HG03442 (cell line): ENCODE measurements at regions not wholly inside any gene's neighbourhood (a gene's known extent, or its start where the extent isn't known, plus 50 kb on each side); places are given as distances from the start of the nearest gene placed in this dataset.

ENCODE experiments used
- ATAC-seq: cut with Tn5 transposase; IDR thresholded peaks from one replicate; pipeline ENCODE4 v1.9.1; 2021; ENCODE audit warnings: mild to moderate bottlenecking, moderate library complexity; ENCODE audit not compliant: unreplicated experiment

- ATAC-seq: no peak
Observed at GRCh38 chr5:34480810-34481528, 175.2 kb upstream of the RAI14 start.

GRCh38 chr5:34483442-34484033, 172.6 kb upstream of the RAI14 start:
- no peak for ATAC-seq

GRCh38 chr5:34484216-34484920, 171.8 kb upstream of the RAI14 start:
- ATAC-seq: no peak

- ATAC-seq: no peak
Observed at GRCh38 chr5:34485768-34486030, 170.4 kb upstream of the RAI14 start.

GRCh38 chr5:34486160-34486848, 169.8 kb upstream of the RAI14 start:
- no peak for ATAC-seq

- ATAC-seq: no peak
Observed at GRCh38 chr5:34486849-34487158, 169.3 kb upstream of the RAI14 start.

GRCh38 chr5:34487159-34487879, 168.8 kb upstream of the RAI14 start:
- ATAC-seq: no peak

GRCh38 chr5:34487956-34488355, 168.2 kb upstream of the RAI14 start:
- ATAC-seq: no peak

- no peak for ATAC-seq
Observed at GRCh38 chr5:34488984-34489383, 167.1 kb upstream of the RAI14 start.

- ATAC-seq: no peak
Observed at GRCh38 chr5:34490506-34491250, 165.4 kb upstream of the RAI14 start.

- no peak for ATAC-seq
Observed at GRCh38 chr5:34491251-34491620, 164.9 kb upstream of the RAI14 start.

- no peak for ATAC-seq
Observed at GRCh38 chr5:34494111-34494755, 161.9 kb upstream of the RAI14 start.

GRCh38 chr5:34495178-34495577, 160.9 kb upstream of the RAI14 start:
- ATAC-seq: no peak

GRCh38 chr5:34496260-34496691, 159.9 kb upstream of the RAI14 start:
- no peak for ATAC-seq

- no peak for ATAC-seq
Observed at GRCh38 chr5:34496701-34497469, 159.2 kb upstream of the RAI14 start.

- no peak for ATAC-seq
Observed at GRCh38 chr5:34497470-34497808, 158.7 kb upstream of the RAI14 start.

GRCh38 chr5:34498572-34498971, 157.6 kb upstream of the RAI14 start:
- no peak for ATAC-seq

GRCh38 chr5:34499001-34499734, 157.0 kb upstream of the RAI14 start:
- peak; percentile 84 for ATAC-seq
